SU-DHL-6 (cell line): ENCODE measurements at regions not wholly inside any gene's neighbourhood (a gene's known extent, or its start where the extent isn't known, plus 50 kb on each side); places are given as distances from the start of the nearest gene placed in this dataset.

Source experiments
- EZH2phosphoT487 ChIP-seq: fragments of 200-600 bp; sonication (generic), shearing (Covaris generic); conservative IDR thresholded peaks from 2 replicates; pipeline ENCODE4 v1.6.1; 2018; ENCODE audit warnings: mild to moderate bottlenecking, antibody characterized with exemption, low read length, moderate library complexity, mixed read lengths
- TF ChIP-seq, protein P1 (sequence below): fragments of 200-600 bp; sonication (generic); IDR thresholded peaks from one replicate; pipeline ENCODE4 v1.5.1; 2017; ENCODE audit warnings: antibody characterized with exemption, mild to moderate bottlenecking, low read length, moderate library complexity; ENCODE audit not compliant: insufficient read depth, poor library complexity, severe bottlenecking

DNA sequence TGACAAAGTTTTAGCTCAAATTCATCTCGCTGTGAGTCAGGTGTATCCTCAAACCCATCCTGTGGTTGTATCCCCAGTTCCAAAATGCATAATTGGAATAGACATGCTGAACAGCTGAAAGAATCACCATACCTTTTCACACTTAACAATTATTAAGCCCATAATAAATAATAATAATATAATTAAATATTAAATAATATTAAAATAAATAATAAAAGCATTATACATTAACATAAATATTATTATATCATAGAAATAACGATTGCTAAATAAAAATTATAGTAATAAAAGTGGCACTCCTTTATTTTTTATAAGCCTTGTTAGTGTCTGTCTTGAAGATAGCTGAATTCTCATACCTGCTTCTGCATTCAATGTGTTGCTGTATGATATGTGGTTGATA lies 257.5 kb upstream of the B3GALT2 start:
- TF ChIP-seq, protein P1, sequence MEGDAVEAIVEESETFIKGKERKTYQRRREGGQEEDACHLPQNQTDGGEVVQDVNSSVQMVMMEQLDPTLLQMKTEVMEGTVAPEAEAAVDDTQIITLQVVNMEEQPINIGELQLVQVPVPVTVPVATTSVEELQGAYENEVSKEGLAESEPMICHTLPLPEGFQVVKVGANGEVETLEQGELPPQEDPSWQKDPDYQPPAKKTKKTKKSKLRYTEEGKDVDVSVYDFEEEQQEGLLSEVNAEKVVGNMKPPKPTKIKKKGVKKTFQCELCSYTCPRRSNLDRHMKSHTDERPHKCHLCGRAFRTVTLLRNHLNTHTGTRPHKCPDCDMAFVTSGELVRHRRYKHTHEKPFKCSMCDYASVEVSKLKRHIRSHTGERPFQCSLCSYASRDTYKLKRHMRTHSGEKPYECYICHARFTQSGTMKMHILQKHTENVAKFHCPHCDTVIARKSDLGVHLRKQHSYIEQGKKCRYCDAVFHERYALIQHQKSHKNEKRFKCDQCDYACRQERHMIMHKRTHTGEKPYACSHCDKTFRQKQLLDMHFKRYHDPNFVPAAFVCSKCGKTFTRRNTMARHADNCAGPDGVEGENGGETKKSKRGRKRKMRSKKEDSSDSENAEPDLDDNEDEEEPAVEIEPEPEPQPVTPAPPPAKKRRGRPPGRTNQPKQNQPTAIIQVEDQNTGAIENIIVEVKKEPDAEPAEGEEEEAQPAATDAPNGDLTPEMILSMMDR, result no peak
- TF ChIP-seq EZH2phosphoT487, result no peak
